Smooth muscle cell (in vitro differentiated cells): ENCODE measurements at regions not wholly inside any gene's neighbourhood (a gene's known extent, or its start where the extent isn't known, plus 50 kb on each side); places are given as distances from the start of the nearest gene placed in this dataset.

Source experiments
- DNase-seq: peaks from one replicate; lab custom pipeline; 2025; ENCODE audit not compliant: unreplicated experiment; lab: John Stamatoyannopoulos, UW
- H2AFZ ChIP-seq: fragments of 200-600 bp; sonication (generic); 2 replicates; pipeline ENCODE4 v1.6.0; 2016; ENCODE audit warnings: antibody characterized with exemption, low read depth, mild to moderate bottlenecking
- H3F3A ChIP-seq: fragments of 200-600 bp; sonication (generic); 2 replicates; pipeline ENCODE4 v1.6.0; 2017; ENCODE audit warnings: antibody characterized with exemption, low read depth
- H3K27ac ChIP-seq: fragments of 200-600 bp; sonication (generic); 2 replicates; pipeline ENCODE4 v1.5.1; 2016; ENCODE audit warnings: low read depth, mild to moderate bottlenecking
- H3K27me3 ChIP-seq: fragments of 200-600 bp; sonication (generic); 2 replicates; pipeline ENCODE4 v1.6.1; 2016; ENCODE audit warnings: low read depth, mild to moderate bottlenecking
- H3K36me3 ChIP-seq: fragments of 200-600 bp; sonication (generic); 2 replicates; pipeline ENCODE4 v1.5.1; 2016; ENCODE audit warnings: low read depth
- H3K4me1 ChIP-seq: fragments of 200-600 bp; sonication (generic); 2 replicates; pipeline ENCODE4 v1.5.1; 2016; ENCODE audit warnings: low read depth
- H3K4me2 ChIP-seq: fragments of 200-600 bp; sonication (generic); 2 replicates; pipeline ENCODE4 v1.6.0; 2016; ENCODE audit warnings: mild to moderate bottlenecking
- H3K4me3 ChIP-seq: fragments of 200-600 bp; sonication (generic); 2 replicates; pipeline ENCODE4 v1.5.1; 2016; ENCODE audit warnings: mild to moderate bottlenecking
- H3K79me2 ChIP-seq: fragments of 200-600 bp; sonication (generic); 2 replicates; pipeline ENCODE4 v1.6.0; 2016; ENCODE audit warnings: low read depth, mild to moderate bottlenecking
- H3K9ac ChIP-seq: fragments of 200-600 bp; sonication (generic); 2 replicates; pipeline ENCODE4 v1.6.0; 2016; ENCODE audit warnings: low read depth
- H3K9me3 ChIP-seq: fragments of 200-600 bp; sonication (generic); replicated peaks from 2 replicates; pipeline ENCODE4 v1.5.1; 2016; ENCODE audit warnings: low read depth
- H4K20me1 ChIP-seq: fragments of 200-600 bp; sonication (generic); 2 replicates; pipeline ENCODE4 v1.6.0; 2016; ENCODE audit warnings: low read depth
- WGBS: methylation state at CpG from one replicate; pipeline ENCODE4 v1.1.7; 2016; ENCODE audit warnings: low lambda C conversion rate; 5-methylcytosine and 5-hydroxymethylcytosine counted together
- TF ChIP-seq, protein P1 (sequence below): fragments of 200-600 bp; sonication (generic); IDR thresholded peaks from 2 replicates; pipeline ENCODE4 v1.5.1; 2017; ENCODE audit warnings: borderline replicate concordance, mild to moderate bottlenecking, antibody characterized with exemption; ENCODE audit not compliant: insufficient read depth, poor library complexity, severe bottlenecking

GRCh38 chr7:153286763-153287162, 527.2 kb downstream of the ACTR3B start:
- Histone ChIP-seq H3K79me2 (no peaks in the 10 kb centered on the region), H3K27ac (no peak overlapping the region), H3K4me2 (no peak overlapping the region), H3K4me1 (no peaks in the 10 kb centered on the region), H2AFZ (no peak overlapping the region), H3K4me3 (no peak overlapping the region), H3K9me3 (no peaks in the 10 kb centered on the region), H4K20me1 (no peaks in the 10 kb centered on the region), H3K27me3 (no peaks in the 10 kb centered on the region), H3K9ac (no peak overlapping the region), H3F3A (no peaks in the 10 kb centered on the region), H3K36me3 (no peaks in the 10 kb centered on the region)
- 90% methylated on average over 13 of the region's 13 CpGs for WGBS
- DNase-seq = no peak
- TF ChIP-seq, protein P1, sequence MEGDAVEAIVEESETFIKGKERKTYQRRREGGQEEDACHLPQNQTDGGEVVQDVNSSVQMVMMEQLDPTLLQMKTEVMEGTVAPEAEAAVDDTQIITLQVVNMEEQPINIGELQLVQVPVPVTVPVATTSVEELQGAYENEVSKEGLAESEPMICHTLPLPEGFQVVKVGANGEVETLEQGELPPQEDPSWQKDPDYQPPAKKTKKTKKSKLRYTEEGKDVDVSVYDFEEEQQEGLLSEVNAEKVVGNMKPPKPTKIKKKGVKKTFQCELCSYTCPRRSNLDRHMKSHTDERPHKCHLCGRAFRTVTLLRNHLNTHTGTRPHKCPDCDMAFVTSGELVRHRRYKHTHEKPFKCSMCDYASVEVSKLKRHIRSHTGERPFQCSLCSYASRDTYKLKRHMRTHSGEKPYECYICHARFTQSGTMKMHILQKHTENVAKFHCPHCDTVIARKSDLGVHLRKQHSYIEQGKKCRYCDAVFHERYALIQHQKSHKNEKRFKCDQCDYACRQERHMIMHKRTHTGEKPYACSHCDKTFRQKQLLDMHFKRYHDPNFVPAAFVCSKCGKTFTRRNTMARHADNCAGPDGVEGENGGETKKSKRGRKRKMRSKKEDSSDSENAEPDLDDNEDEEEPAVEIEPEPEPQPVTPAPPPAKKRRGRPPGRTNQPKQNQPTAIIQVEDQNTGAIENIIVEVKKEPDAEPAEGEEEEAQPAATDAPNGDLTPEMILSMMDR = no peak

DNA sequence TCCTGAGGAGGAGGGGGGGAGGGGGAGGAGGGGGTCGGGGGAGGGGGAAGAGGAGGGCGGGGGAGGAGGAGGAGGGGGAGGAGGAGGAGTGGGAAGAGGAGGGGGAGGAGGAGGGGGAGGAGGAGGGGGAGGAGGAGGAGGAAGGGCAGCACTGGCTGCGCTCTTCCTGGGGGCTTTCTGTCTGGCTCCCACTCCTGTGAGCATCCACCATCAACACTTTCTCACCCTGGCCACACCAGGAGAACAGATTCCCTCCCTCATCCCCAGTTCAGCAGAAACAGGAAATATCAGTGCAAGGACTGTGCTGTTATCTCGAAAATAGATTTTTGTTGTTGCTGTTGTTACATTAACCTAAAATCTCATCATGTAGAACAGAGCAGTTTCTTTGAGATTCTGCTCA, 530.5 kb downstream of the ACTR3B start:
- no peaks in the 10 kb centered on the region for H3K4me1 ChIP-seq
- H4K20me1 ChIP-seq = no peaks in the 10 kb centered on the region
- no peaks in the 10 kb centered on the region for H3K27me3 ChIP-seq
- H3K9me3 ChIP-seq = no peaks in the 10 kb centered on the region
- H2AFZ ChIP-seq = no peak overlapping the region
- no peak for DNase-seq
- no peak overlapping the region for H3K27ac ChIP-seq
- no peak overlapping the region for H3K4me3 ChIP-seq
- 68% methylated on average over 1 of the region's 4 CpGs for WGBS
- H3K4me2 ChIP-seq = no peak overlapping the region
- no peaks in the 10 kb centered on the region for H3F3A ChIP-seq
- no peaks in the 10 kb centered on the region for H3K79me2 ChIP-seq
- H3K9ac ChIP-seq = no peak overlapping the region
- H3K36me3 ChIP-seq = no peaks in the 10 kb centered on the region
- TF ChIP-seq, protein P1 = no peak

DNA sequence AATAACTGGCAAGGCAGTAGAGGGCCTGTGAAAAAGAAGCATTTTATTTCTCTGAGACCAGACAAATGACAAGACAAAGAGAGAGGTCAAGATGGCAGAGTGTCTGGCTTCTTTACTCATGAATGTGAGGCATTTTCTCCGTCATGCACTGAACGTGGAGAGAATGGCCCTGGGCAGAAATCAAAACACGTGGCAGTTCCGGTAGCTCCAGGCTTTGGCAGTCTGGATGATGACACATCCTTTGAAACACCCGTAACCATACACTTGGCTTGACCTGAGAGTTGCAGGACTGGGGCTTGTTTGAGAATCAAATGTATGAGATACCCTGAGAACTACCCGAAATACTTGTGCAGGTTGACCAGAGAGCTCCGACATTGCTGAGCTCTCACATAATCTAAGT, 537.6 kb downstream of the ACTR3B start:
- Histone ChIP-seq H3K4me2 (no peak overlapping the region), H3K9me3 (no peaks in the 10 kb centered on the region), H3K27ac (no peak overlapping the region), H3K27me3 (no peaks in the 10 kb centered on the region), H3K36me3 (no peaks in the 10 kb centered on the region), H3K4me3 (no peak overlapping the region), H3K9ac (no peak overlapping the region), H2AFZ (no peak overlapping the region), H3F3A (no peaks in the 10 kb centered on the region), H4K20me1 (no peaks in the 10 kb centered on the region), H3K79me2 (no peaks in the 10 kb centered on the region), H3K4me1 (no peaks in the 10 kb centered on the region)
- no peak for DNase-seq
- TF ChIP-seq, protein P1 = no peak
- WGBS = 71% methylated on average over 7 of the region's 7 CpGs

DNA sequence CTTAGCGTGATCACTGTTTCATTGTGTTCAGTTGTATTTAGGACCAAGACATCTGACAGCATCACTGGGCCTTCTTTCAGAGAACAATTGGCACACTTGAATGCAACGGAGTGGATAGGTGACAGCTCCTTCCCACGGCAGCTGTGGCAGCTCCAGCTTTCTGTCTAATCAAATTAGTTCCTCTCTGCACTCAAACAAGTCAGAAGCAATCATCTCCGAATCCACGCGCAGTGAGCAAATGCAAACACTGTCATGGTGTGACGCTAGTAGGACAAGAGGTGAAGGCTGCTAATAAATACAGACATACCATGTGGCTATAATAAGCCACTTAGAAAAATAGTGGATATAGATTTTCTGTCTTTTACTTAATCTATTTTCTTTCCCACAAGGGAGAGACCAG, 542.4 kb downstream of the ACTR3B start:
- Histone ChIP-seq H3F3A (no peaks in the 10 kb centered on the region), H3K36me3 (no peaks in the 10 kb centered on the region), H3K4me3 (no peak overlapping the region), H3K27me3 (no peaks in the 10 kb centered on the region), H3K9ac (no peak overlapping the region), H2AFZ (no peak overlapping the region), H3K4me2 (no peak overlapping the region), H3K79me2 (no peaks in the 10 kb centered on the region), H3K4me1 (no peaks in the 10 kb centered on the region), H3K27ac (no peak overlapping the region), H3K9me3 (peaks cover 6% of the 10 kb centered on the region), H4K20me1 (no peaks in the 10 kb centered on the region)
- 86% methylated on average over 7 of the region's 7 CpGs for WGBS
- TF ChIP-seq, protein P1 = no peak
- DNase-seq = no peak
